ENCODE measurements at regions not wholly inside any gene's neighbourhood (a gene's known extent, or its start where the extent isn't known, plus 50 kb on each side); places are given as distances from the start of the nearest gene placed in this dataset.

DNA sequence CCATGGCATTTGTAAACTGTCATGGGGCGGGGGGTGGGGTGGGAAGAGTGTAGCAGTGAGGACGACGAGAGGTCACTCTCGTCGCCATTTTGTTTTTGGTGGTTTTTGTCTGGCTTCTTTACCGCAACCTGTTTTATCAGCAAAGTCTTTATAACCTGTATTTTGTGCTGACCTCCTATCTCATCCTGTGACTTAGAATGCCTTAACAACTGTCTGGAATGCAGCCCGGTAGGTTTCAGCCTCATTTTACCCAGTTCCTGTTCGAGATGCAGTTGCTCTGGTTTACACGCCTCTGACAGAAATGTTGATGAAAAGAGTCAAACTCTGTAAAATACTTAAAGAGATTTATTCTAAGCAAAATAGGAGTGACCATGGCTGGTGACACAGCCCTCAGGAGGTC lies 852.0 kb downstream of the DACH1 start:
- ATAC-seq = no peak
- no peak for TF ChIP-seq SMC3 (IDR thresholded peaks at IDR 0.05)
- TF ChIP-seq, protein P1, sequence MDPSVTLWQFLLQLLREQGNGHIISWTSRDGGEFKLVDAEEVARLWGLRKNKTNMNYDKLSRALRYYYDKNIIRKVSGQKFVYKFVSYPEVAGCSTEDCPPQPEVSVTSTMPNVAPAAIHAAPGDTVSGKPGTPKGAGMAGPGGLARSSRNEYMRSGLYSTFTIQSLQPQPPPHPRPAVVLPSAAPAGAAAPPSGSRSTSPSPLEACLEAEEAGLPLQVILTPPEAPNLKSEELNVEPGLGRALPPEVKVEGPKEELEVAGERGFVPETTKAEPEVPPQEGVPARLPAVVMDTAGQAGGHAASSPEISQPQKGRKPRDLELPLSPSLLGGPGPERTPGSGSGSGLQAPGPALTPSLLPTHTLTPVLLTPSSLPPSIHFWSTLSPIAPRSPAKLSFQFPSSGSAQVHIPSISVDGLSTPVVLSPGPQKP (IDR thresholded peaks at IDR 0.05; ENCODE audit: low read depth, low read length) = no peak
- TF ChIP-seq, protein P2, sequence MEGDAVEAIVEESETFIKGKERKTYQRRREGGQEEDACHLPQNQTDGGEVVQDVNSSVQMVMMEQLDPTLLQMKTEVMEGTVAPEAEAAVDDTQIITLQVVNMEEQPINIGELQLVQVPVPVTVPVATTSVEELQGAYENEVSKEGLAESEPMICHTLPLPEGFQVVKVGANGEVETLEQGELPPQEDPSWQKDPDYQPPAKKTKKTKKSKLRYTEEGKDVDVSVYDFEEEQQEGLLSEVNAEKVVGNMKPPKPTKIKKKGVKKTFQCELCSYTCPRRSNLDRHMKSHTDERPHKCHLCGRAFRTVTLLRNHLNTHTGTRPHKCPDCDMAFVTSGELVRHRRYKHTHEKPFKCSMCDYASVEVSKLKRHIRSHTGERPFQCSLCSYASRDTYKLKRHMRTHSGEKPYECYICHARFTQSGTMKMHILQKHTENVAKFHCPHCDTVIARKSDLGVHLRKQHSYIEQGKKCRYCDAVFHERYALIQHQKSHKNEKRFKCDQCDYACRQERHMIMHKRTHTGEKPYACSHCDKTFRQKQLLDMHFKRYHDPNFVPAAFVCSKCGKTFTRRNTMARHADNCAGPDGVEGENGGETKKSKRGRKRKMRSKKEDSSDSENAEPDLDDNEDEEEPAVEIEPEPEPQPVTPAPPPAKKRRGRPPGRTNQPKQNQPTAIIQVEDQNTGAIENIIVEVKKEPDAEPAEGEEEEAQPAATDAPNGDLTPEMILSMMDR (IDR thresholded peaks at IDR 0.05) = no peak
- Histone ChIP-seq H3K4me3 (no peak overlapping the region), H3K4me2 (no peak overlapping the region), H3K4me1 (no peaks in the 10 kb centered on the region), H3K9me3 (no peaks in the 10 kb centered on the region), H3K27ac (no peak overlapping the region)
- no peak for FAIRE-seq
- no peak for DNase-seq (ENCODE audit: low read depth in 1 of 2, low spot score in 1 of 2)
- ChIA-PET CTCF (no interaction called here), POLR2A (no interaction called here)
- 52% methylated on average over 9 of the region's 9 CpGs for WGBS (ENCODE audit: missing lambda C conversion rate)

DNA sequence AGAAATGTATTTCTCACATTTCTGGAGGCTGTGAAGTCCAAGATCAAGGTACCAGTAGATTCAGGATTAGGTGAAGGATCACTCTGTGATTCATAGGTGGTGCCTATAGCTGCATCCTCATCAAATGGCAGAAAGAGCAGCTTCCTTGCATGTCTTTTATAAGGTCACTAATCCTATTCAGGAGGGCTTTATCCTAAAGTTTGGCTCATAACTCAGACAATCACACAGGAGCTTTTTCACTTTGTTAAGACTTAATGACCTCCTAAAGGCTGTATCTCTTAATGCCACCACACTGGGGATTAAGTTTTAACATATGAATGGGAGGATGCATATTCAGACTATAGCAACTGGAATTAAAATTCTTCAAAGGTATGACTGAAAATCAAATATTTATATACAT lies 861.1 kb downstream of the DACH1 start:
- Histone ChIP-seq H3K9me3 (no peaks in the 10 kb centered on the region), H3K4me1 (no peaks in the 10 kb centered on the region), H3K4me2 (no peak overlapping the region), H3K4me3 (no peak overlapping the region), H3K27ac (no peak overlapping the region)
- DNase-seq (ENCODE audit: low read depth in 1 of 2, low spot score in 1 of 2) = no peak
- no peak for ATAC-seq
- no peak for FAIRE-seq
- TF ChIP-seq POLR2AphosphoS2 (conservative IDR thresholded peaks at IDR 0.05; ENCODE audit: low read length) = no peak
- no peak for TF ChIP-seq JUN (IDR thresholded peaks at IDR 0.05)
- no peak for TF ChIP-seq FOXS1 (CRISPR knock-in tag; IDR thresholded peaks at IDR 0.05)
- TF ChIP-seq NPAS2 (CRISPR knock-in tag; IDR thresholded peaks at IDR 0.05; ENCODE audit: borderline replicate concordance) = no peak
- no peak for TF ChIP-seq ZFP36 (IDR thresholded peaks at IDR 0.05; ENCODE audit: borderline replicate concordance, partially characterized antibody)
- TF ChIP-seq PHF8 (IDR thresholded peaks at IDR 0.05; ENCODE audit: borderline replicate concordance, low read depth) = no peak
- TF ChIP-seq CEBPB (IDR thresholded peaks at IDR 0.05) = no peak
- no peak for TF ChIP-seq HDAC2 (IDR thresholded peaks at IDR 0.05)
- TF ChIP-seq, protein P3, sequence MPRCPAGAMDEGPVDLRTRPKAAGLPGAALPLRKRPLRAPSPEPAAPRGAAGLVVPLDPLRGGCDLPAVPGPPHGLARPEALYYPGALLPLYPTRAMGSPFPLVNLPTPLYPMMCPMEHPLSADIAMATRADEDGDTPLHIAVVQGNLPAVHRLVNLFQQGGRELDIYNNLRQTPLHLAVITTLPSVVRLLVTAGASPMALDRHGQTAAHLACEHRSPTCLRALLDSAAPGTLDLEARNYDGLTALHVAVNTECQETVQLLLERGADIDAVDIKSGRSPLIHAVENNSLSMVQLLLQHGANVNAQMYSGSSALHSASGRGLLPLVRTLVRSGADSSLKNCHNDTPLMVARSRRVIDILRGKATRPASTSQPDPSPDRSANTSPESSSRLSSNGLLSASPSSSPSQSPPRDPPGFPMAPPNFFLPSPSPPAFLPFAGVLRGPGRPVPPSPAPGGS (IDR thresholded peaks at IDR 0.05) = no peak
- TF ChIP-seq, protein P4, sequence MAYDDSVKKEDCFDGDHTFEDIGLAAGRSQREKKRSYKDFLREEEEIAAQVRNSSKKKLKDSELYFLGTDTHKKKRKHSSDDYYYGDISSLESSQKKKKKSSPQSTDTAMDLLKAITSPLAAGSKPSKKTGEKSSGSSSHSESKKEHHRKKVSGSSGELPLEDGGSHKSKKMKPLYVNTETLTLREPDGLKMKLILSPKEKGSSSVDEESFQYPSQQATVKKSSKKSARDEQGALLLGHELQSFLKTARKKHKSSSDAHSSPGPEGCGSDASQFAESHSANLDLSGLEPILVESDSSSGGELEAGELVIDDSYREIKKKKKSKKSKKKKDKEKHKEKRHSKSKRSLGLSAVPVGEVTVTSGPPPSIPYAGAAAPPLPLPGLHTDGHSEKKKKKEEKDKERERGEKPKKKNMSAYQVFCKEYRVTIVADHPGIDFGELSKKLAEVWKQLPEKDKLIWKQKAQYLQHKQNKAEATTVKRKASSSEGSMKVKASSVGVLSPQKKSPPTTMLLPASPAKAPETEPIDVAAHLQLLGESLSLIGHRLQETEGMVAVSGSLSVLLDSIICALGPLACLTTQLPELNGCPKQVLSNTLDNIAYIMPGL (CRISPR knock-in tag; IDR thresholded peaks at IDR 0.05; ENCODE audit: borderline replicate concordance) = no peak
- no peak for TF ChIP-seq FOSL2 (IDR thresholded peaks at IDR 0.05)
- TF ChIP-seq FOSL2 (CRISPR knock-in tag; IDR thresholded peaks at IDR 0.05) = no peak
- TF ChIP-seq EP300 (IDR thresholded peaks at IDR 0.05) = no peak
- TF ChIP-seq RARB (CRISPR knock-in tag; IDR thresholded peaks at IDR 0.05) = no peak
- TF ChIP-seq, protein P5, sequence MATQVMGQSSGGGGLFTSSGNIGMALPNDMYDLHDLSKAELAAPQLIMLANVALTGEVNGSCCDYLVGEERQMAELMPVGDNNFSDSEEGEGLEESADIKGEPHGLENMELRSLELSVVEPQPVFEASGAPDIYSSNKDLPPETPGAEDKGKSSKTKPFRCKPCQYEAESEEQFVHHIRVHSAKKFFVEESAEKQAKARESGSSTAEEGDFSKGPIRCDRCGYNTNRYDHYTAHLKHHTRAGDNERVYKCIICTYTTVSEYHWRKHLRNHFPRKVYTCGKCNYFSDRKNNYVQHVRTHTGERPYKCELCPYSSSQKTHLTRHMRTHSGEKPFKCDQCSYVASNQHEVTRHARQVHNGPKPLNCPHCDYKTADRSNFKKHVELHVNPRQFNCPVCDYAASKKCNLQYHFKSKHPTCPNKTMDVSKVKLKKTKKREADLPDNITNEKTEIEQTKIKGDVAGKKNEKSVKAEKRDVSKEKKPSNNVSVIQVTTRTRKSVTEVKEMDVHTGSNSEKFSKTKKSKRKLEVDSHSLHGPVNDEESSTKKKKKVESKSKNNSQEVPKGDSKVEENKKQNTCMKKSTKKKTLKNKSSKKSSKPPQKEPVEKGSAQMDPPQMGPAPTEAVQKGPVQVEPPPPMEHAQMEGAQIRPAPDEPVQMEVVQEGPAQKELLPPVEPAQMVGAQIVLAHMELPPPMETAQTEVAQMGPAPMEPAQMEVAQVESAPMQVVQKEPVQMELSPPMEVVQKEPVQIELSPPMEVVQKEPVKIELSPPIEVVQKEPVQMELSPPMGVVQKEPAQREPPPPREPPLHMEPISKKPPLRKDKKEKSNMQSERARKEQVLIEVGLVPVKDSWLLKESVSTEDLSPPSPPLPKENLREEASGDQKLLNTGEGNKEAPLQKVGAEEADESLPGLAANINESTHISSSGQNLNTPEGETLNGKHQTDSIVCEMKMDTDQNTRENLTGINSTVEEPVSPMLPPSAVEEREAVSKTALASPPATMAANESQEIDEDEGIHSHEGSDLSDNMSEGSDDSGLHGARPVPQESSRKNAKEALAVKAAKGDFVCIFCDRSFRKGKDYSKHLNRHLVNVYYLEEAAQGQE (IDR thresholded peaks at IDR 0.05) = no peak
- TF ChIP-seq BHLHE40 (IDR thresholded peaks at IDR 0.05; ENCODE audit: low read depth, low read length) = no peak
- no peak for TF ChIP-seq RCOR1 (IDR thresholded peaks at IDR 0.05; ENCODE audit: low read depth, low read length)
- no peak for TF ChIP-seq CHD4 (IDR thresholded peaks at IDR 0.05; ENCODE audit: borderline replicate concordance)
- CTCF ChIA-PET = no interaction called here
- POLR2A ChIA-PET = no interaction called here
